C4-2B (cell line): ENCODE measurements at regions not wholly inside any gene's neighbourhood (a gene's known extent, or its start where the extent isn't known, plus 50 kb on each side); places are given as distances from the start of the nearest gene placed in this dataset.
A peak's percentile ranks its signal among the peaks of the same experiment; 100 is the strongest.

Experiments used
- H3K27ac ChIP-seq: fragments of 450-650 bp; 2 replicates; pipeline ENCODE4 v1.5.1; 2017
- CTCF ChIP-seq: fragments of 450-650 bp; conservative IDR thresholded peaks from 2 replicates; pipeline ENCODE4 v1.5.1; 2017; ENCODE audit warnings: mild to moderate bottlenecking
- ZFX ChIP-seq: fragments of 450-650 bp; IDR thresholded peaks from 2 replicates; pipeline ENCODE4 v1.6.1; 2017

- H3K27ac ChIP-seq: no peak overlapping the region
- TF ChIP-seq ZFX (no peak), CTCF (no peak)
These were observed 179.1 kb upstream of the LYPLAL1 start for GRCh38 chr1:218994615-218995014.

- H3K27ac ChIP-seq: no peak overlapping the region
- no peak for TF ChIP-seq CTCF
- TF ChIP-seq ZFX: no peak
These were observed 178.5 kb upstream of the LYPLAL1 start for GRCh38 chr1:218995091-218995665.

- TF ChIP-seq ZFX (no peak), CTCF (peak; percentile 52)
- H3K27ac ChIP-seq: no peak overlapping the region
These were observed 177.3 kb upstream of the LYPLAL1 start for GRCh38 chr1:218996362-218996761.

GRCh38 chr1:219000005-219000404 is 173.7 kb upstream of the LYPLAL1 start:
- H3K27ac ChIP-seq: no peak overlapping the region
- TF ChIP-seq ZFX (no peak), CTCF (no peak)

- TF ChIP-seq CTCF (no peak), ZFX (no peak)
- H3K27ac ChIP-seq: no peak overlapping the region
These were observed 173.0 kb upstream of the LYPLAL1 start for GRCh38 chr1:219000631-219001030.

DNA sequence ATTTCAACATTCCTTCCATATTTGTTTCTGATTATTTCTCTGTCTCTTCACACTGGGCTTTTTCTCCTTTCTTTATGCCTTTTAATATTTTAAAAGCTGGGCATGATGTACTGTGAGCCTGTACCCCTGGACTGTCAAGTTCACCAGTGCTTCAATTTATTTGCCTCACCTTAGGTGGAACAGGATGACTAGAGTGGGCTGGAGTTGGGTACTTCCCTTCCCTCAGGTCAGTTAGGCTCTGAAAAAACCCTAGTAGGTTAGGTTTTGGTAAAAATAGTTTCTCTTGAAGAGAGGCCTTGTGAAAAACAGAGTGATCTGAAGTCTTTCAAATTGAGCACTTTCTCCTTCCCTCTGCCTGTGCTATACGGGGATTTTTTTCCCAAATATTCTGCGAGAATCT is 163.0 kb upstream of the LYPLAL1 start:
- H3K27ac ChIP-seq: no peak overlapping the region
- no peak for TF ChIP-seq ZFX

DNA sequence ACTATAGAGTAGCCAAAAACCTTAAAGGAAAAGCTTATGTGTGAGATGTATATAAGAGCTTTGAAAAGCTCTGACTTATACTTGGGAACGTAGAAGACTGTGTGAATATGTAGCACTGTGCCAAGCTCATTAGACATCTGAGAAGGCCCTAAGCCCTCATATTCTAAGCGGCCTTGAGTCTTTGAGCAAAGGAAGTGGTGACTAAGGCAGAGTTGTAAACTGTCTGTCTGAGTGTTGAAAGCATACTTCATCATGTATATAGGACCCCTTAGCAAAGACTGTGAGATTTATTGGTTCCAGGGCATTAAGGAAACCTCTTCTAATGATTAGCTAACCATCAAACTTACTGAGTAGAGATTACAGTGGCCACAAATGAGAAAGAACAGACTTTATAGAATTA is 153.3 kb upstream of the LYPLAL1 start:
- no peak for TF ChIP-seq CTCF
- H3K27ac ChIP-seq: no peak overlapping the region

GRCh38 chr1:219020846-219021245 is 152.8 kb upstream of the LYPLAL1 start:
- H3K27ac ChIP-seq: no peak overlapping the region
- TF ChIP-seq CTCF: no peak
- TF ChIP-seq ZFX: no peak
